ENCODE measurements at regions not wholly inside any gene's neighbourhood (a gene's known extent, or its start where the extent isn't known, plus 50 kb on each side); places are given as distances from the start of the nearest gene placed in this dataset.

GRCh38 chr18:54086863-54087262 is 137.6 kb downstream of the MBD2 start:
- Histone ChIP-seq H3K27ac (no peak overlapping the region), H3K27me3 (no peaks in the 10 kb centered on the region), H3K4me3 (no peak overlapping the region), H3K4me1 (no peaks in the 10 kb centered on the region), H3K36me3 (no peaks in the 10 kb centered on the region), H3K9me3 (peaks cover 0 to 10% (median 4%) of the 10 kb centered on the region in 4 donors)
- WGBS, 2 donors, result 87 to 90% methylated on average over 3 of the region's 3 CpGs
- DNase-seq (no peak), ATAC-seq (ENCODE audit: low FRiP score in 2 of 2) (no peak)
- no peak for TF ChIP-seq POLR2AphosphoS5 (IDR thresholded peaks at IDR 0.05)
- no peak for TF ChIP-seq EP300 (IDR thresholded peaks at IDR 0.05)
- no peak for TF ChIP-seq CTCF (IDR thresholded peaks at IDR 0.05)
- no peak for TF ChIP-seq POLR2A (IDR thresholded peaks at IDR 0.05)

GRCh38 chr18:54086046-54086802 is 138.2 kb downstream of the MBD2 start:
- Histone ChIP-seq H3K9me3 (peaks cover 0 to 10% (median 4%) of the 10 kb centered on the region in 4 donors), H3K4me1 (no peaks in the 10 kb centered on the region), H3K27me3 (no peaks in the 10 kb centered on the region), H3K27ac (no peak overlapping the region), H3K36me3 (no peaks in the 10 kb centered on the region), H3K4me3 (no peak overlapping the region)
- DNase-seq (no peak), ATAC-seq (ENCODE audit: low FRiP score in 2 of 2) (no peak)
- 59 to 74% methylated on average over 8 of the region's 8 CpGs for WGBS, 2 donors
- TF ChIP-seq EP300 (IDR thresholded peaks at IDR 0.05), result no peak
- TF ChIP-seq POLR2A (IDR thresholded peaks at IDR 0.05), result no peak
- TF ChIP-seq POLR2AphosphoS5 (IDR thresholded peaks at IDR 0.05), result no peak
- no peak for TF ChIP-seq CTCF (IDR thresholded peaks at IDR 0.05)

- Histone ChIP-seq H3K4me3 (no peak overlapping the region), H3K27me3 (no peaks in the 10 kb centered on the region), H3K27ac (no peak overlapping the region), H3K4me1 (no peaks in the 10 kb centered on the region), H3K36me3 (no peaks in the 10 kb centered on the region), H3K9me3 (peaks cover 0 to 10% (median 4%) of the 10 kb centered on the region in 4 donors)
- no peak for ATAC-seq (ENCODE audit: low FRiP score in 2 of 2)
- 83 to 85% methylated on average over 2 of the region's 2 CpGs for WGBS, 2 donors
- DNase-seq, result no peak
- TF ChIP-seq POLR2A (IDR thresholded peaks at IDR 0.05) (no peak), CTCF (IDR thresholded peaks at IDR 0.05) (no peak), EP300 (IDR thresholded peaks at IDR 0.05) (no peak), POLR2AphosphoS5 (IDR thresholded peaks at IDR 0.05) (no peak)
Observed at GRCh38 chr18:54080858-54081257, 143.6 kb downstream of the MBD2 start.

GRCh38 chr18:54076166-54076565 is 148.3 kb downstream of the MBD2 start:
- H3K9me3 ChIP-seq, result no peaks in the 10 kb centered on the region
- H3K27me3 ChIP-seq, result no peaks in the 10 kb centered on the region
- no peak for ATAC-seq (ENCODE audit: low FRiP score in 2 of 2)
- no peaks in the 10 kb centered on the region for H3K4me1 ChIP-seq
- no peak overlapping the region for H3K4me3 ChIP-seq
- DNase-seq, result no peak
- no peak overlapping the region for H3K27ac ChIP-seq
- 90 to 91% methylated on average over 1 of the region's 1 CpG for WGBS, 2 donors
- no peak for TF ChIP-seq POLR2A (IDR thresholded peaks at IDR 0.05)
- TF ChIP-seq EP300 (IDR thresholded peaks at IDR 0.05), result no peak
- TF ChIP-seq CTCF (IDR thresholded peaks at IDR 0.05), result no peak
- TF ChIP-seq POLR2AphosphoS5 (IDR thresholded peaks at IDR 0.05), result no peak
- no peaks in the 10 kb centered on the region for H3K36me3 ChIP-seq

GRCh38 chr18:54075689-54076088 is 148.8 kb downstream of the MBD2 start:
- no peak overlapping the region for H3K27ac ChIP-seq
- H3K4me1 ChIP-seq, result no peaks in the 10 kb centered on the region
- no peak for TF ChIP-seq POLR2A (IDR thresholded peaks at IDR 0.05)
- no peak for TF ChIP-seq EP300 (IDR thresholded peaks at IDR 0.05)
- TF ChIP-seq POLR2AphosphoS5 (IDR thresholded peaks at IDR 0.05), result no peak
- no peak for TF ChIP-seq CTCF (IDR thresholded peaks at IDR 0.05)
- H3K27me3 ChIP-seq, result no peaks in the 10 kb centered on the region
- 88 to 91% methylated on average over 3 of the region's 3 CpGs for WGBS, 2 donors
- DNase-seq (no peak), ATAC-seq (ENCODE audit: low FRiP score in 2 of 2) (no peak)
- no peaks in the 10 kb centered on the region for H3K9me3 ChIP-seq
- no peaks in the 10 kb centered on the region for H3K36me3 ChIP-seq
- no peak overlapping the region for H3K4me3 ChIP-seq
